LNCAP (cell line): ENCODE measurements at regions not wholly inside any gene's neighbourhood (a gene's known extent, or its start where the extent isn't known, plus 50 kb on each side); places are given as distances from the start of the nearest gene placed in this dataset.

ENCODE experiments used
- CTCF ChIP-seq: fragments of 450-650 bp; IDR thresholded peaks from 2 replicates; pipeline ENCODE4 v1.5.1; 2017; ENCODE audit warnings: mild to moderate bottlenecking

- no peak for TF ChIP-seq CTCF
These were observed 357.2 kb upstream of the RGPD4 start for GRCh38 chr2:107469437-107469995.

DNA sequence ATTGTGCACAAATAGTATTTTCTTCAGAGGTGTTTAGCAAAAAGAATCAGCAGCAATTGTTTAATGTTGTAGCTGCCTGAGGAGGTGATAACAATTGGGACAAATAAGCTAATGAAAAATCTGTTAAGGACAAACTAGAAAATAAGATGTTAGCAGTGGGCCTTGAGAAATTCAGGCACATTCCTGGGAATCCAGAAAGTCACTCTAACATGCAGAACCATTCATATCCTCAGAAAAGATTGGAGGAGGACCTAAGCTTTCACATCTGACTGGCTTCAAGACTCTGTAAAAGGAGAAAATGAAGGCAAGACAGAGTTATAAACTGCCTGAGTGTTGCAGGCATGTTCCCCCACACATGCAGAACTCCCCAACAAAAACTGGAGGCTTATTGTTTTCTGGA is 353.5 kb upstream of the RGPD4 start:
- no peak for TF ChIP-seq CTCF

GRCh38 chr2:107475859-107476258 is 350.8 kb upstream of the RGPD4 start:
- TF ChIP-seq CTCF = no peak

- TF ChIP-seq CTCF = no peak
These were observed 324.2 kb upstream of the RGPD4 start for GRCh38 chr2:107502539-107502938.

GRCh38 chr2:107511970-107512789 is 314.5 kb upstream of the RGPD4 start:
- no peak for TF ChIP-seq CTCF

GRCh38 chr2:107525406-107525805 is 301.3 kb upstream of the RGPD4 start:
- no peak for TF ChIP-seq CTCF

DNA sequence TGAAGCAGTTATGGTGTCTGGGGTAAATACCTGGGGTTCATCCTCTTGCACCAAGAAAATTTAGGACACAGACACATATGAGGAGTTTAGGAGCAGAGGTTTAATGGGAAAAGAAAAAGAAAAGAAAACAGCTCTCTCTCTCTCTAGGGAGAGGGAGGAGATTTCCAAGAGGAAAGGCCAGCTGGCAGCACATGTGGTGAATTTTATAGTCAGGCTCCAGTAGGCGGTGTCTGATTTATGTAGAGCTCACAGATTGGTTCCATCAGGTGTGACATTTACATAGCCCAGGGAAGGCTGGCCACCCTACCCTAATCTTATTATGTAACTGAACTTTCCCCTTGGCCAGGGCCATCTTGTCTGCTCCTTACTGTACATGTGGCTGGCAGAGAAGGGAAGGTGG is 297.5 kb upstream of the RGPD4 start:
- no peak for TF ChIP-seq CTCF
